Tibial nerve (tissue), 4 donors: ENCODE measurements at regions not wholly inside any gene's neighbourhood (a gene's known extent, or its start where the extent isn't known, plus 50 kb on each side); places are given as distances from the start of the nearest gene placed in this dataset.
A peak's percentile ranks its signal among the peaks of the same experiment; 100 is the strongest.

Experiments used
- DNase-seq, 2 donors: peaks; one replicate each; pipeline ENCODE4 v3.0.0-alpha.2; 2019; ENCODE audit warnings: low spot score in 2 of 2
- H3K27ac ChIP-seq, 4 donors: fragments of 200-600 bp; sonication (generic) in 3 of 4; one replicate each; pipeline ENCODE4 v1.5.1; 2017 to 2019; ENCODE audit warnings: mild to moderate bottlenecking in 1 of 4
- H3K27me3 ChIP-seq, 2 donors: fragments of 200-600 bp; sonication (generic) in 1 of 2; one replicate each; pipeline versions ENCODE4 v1.5.1 to v1.6.0; 2017 to 2019
- H3K36me3 ChIP-seq, 3 donors: fragments of 200-600 bp; sonication (generic); one replicate each; pipeline ENCODE4 v1.5.1; 2018 to 2019
- H3K4me1 ChIP-seq, 4 donors: fragments of 200-600 bp; sonication (generic) in 3 of 4; one replicate each; pipeline ENCODE4 v1.5.1; 2017 to 2019
- H3K4me3 ChIP-seq, 4 donors: fragments of 200-600 bp; sonication (generic) in 3 of 4; one replicate each; pipeline ENCODE4 v1.5.1; 2017 to 2019; ENCODE audit warnings: mild to moderate bottlenecking in 1 of 4, moderate library complexity in 1 of 4
- H3K9me3 ChIP-seq, 4 donors: fragments of 200-600 bp; sonication (generic) in 3 of 4; one replicate each; pipeline ENCODE4 v1.5.1; 2017 to 2019
- CTCF ChIP-seq, 5 experiments: fragments of 200-600 bp in 3 of 5; fragments of 450-650 bp in 2 of 5; sonication (generic) in 3 of 5; IDR thresholded peaks; one replicate each; pipeline ENCODE4 v1.5.1; 2016 to 2019; ENCODE audit warnings: antibody characterized with exemption in 5 of 5, mild to moderate bottlenecking in 3 of 5, moderate library complexity in 2 of 5
- EP300 ChIP-seq, 2 donors: sonication (generic); formaldehyde crosslinking; IDR thresholded peaks; one replicate each; pipeline ENCODE4 v1.6.1; 2017; ENCODE audit warnings: antibody characterized with exemption in 2 of 2, mild to moderate bottlenecking in 1 of 2
- POLR2A ChIP-seq, 2 donors: fragments of 450-650 bp; IDR thresholded peaks; one replicate each; pipeline ENCODE4 v1.6.1; 2017; ENCODE audit warnings: antibody characterized with exemption in 2 of 2, mild to moderate bottlenecking in 2 of 2, moderate library complexity in 2 of 2
- WGBS, 2 donors: methylation state at CpG; one replicate each; pipeline ENCODE4 v1.1.5; 2018; 5-methylcytosine and 5-hydroxymethylcytosine counted together

GRCh38 chr16:72401084-72401361 lies 229.1 kb upstream of the PMFBP1 start:
- Histone ChIP-seq H3K4me3 (no peak overlapping the region), H3K4me1 (peaks cover 0 to 7% (median 0%) of the 10 kb centered on the region in 4 donors), H3K27me3 (no peaks in the 10 kb centered on the region), H3K36me3 (no peaks in the 10 kb centered on the region), H3K27ac (no peak overlapping the region), H3K9me3 (no peaks in the 10 kb centered on the region)
- TF ChIP-seq EP300 (IDR thresholded peaks at IDR 0.05) (no peak), POLR2A (IDR thresholded peaks at IDR 0.05) (no peak), CTCF (IDR thresholded peaks at IDR 0.05) (no peak)
- DNase-seq: no peak

- Histone ChIP-seq H3K27me3 (no peaks in the 10 kb centered on the region), H3K4me3 (no peak overlapping the region), H3K9me3 (no peaks in the 10 kb centered on the region), H3K27ac (no peak overlapping the region), H3K36me3 (no peaks in the 10 kb centered on the region), H3K4me1 (peaks cover 0 to 7% (median 0%) of the 10 kb centered on the region in 4 donors)
- TF ChIP-seq EP300 (IDR thresholded peaks at IDR 0.05): no peak
- TF ChIP-seq CTCF (IDR thresholded peaks at IDR 0.05): peak; percentile 49 to 65 (median 52)
- 26 to 29% methylated on average over 6 of the region's 6 CpGs for WGBS, 2 donors
- peak in 1 of 2 donors; percentile 66 for DNase-seq
Measured at GRCh38 chr16:72400257-72401083, 228.5 kb upstream of the PMFBP1 start.

GRCh38 chr16:72399811-72400210 lies 227.9 kb upstream of the PMFBP1 start:
- 83 to 89% methylated on average over 1 of the region's 1 CpG for WGBS, 2 donors
- Histone ChIP-seq H3K27ac (no peak overlapping the region), H3K27me3 (no peaks in the 10 kb centered on the region)

GRCh38 chr16:72397876-72398275 lies 225.9 kb upstream of the PMFBP1 start:
- no peak for DNase-seq
- Histone ChIP-seq H3K27ac (no peak overlapping the region), H3K36me3 (no peaks in the 10 kb centered on the region), H3K4me1 (peaks cover 0 to 7% (median 0%) of the 10 kb centered on the region in 4 donors), H3K9me3 (peaks cover 0 to 12% (median 1%) of the 10 kb centered on the region in 4 donors), H3K27me3 (no peaks in the 10 kb centered on the region), H3K4me3 (no peak overlapping the region)
- no peak for TF ChIP-seq CTCF (IDR thresholded peaks at IDR 0.05)

More at GRCh38 chr16:72399811-72400210, 227.9 kb upstream of the PMFBP1 start:
- no peak for TF ChIP-seq POLR2A (IDR thresholded peaks at IDR 0.05)
- TF ChIP-seq CTCF (IDR thresholded peaks at IDR 0.05): no peak
- no peak for TF ChIP-seq EP300 (IDR thresholded peaks at IDR 0.05)
- Histone ChIP-seq H3K9me3 (peaks cover 0 to under 1% (median under 1%) of the 10 kb centered on the region in 4 donors), H3K4me1 (peaks cover 0 to 7% (median 0%) of the 10 kb centered on the region in 4 donors), H3K36me3 (no peaks in the 10 kb centered on the region), H3K4me3 (no peak overlapping the region)
- DNase-seq: no peak

GRCh38 chr16:72394526-72394925 lies 222.6 kb upstream of the PMFBP1 start:
- H3K9me3 ChIP-seq: peaks cover 0 to 12% (median 1%) of the 10 kb centered on the region in 4 donors
- no peak overlapping the region for H3K27ac ChIP-seq
- H3K36me3 ChIP-seq: no peaks in the 10 kb centered on the region
- DNase-seq: no peak
- no peaks in the 10 kb centered on the region for H3K27me3 ChIP-seq
- TF ChIP-seq CTCF (IDR thresholded peaks at IDR 0.05) (no peak), POLR2A (IDR thresholded peaks at IDR 0.05) (no peak)
- no peak overlapping the region for H3K4me3 ChIP-seq
- H3K4me1 ChIP-seq: no peaks in the 10 kb centered on the region
